ENCODE measurements at regions not wholly inside any gene's neighbourhood (a gene's known extent, or its start where the extent isn't known, plus 50 kb on each side); places are given as distances from the start of the nearest gene placed in this dataset.

DNA sequence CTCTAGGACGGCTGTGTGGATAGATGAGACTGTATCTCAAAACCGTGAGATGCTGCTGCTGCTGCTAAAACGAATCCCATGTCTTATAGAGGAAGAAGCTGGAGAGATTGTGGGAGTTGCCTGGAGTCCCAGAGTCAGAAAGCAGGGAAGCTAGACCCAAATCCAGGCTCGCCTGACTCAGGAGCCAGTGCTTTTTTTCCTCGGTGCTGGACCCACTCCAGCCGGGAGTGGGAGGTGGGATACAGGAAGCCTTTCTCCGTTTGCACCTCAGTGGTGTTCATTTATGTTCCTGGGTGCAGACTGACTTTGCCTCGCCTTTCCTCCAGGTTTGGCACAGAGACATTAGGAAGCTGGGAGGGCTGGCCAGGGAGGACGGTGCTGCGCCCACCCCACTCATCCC, 150.9 kb upstream of the LINGO1 start:
- peaks cover 0 to 4% of the 10 kb centered on the region in 2 donors for H3K9me3 ChIP-seq
- H3K27ac ChIP-seq: no peak overlapping the region
- H3K27me3 ChIP-seq: no peaks in the 10 kb centered on the region
- no peaks in the 10 kb centered on the region for H3K4me1 ChIP-seq
- DNase-seq (ENCODE audit: low spot score in 2 of 2): no peak
- no peak overlapping the region for H3K4me3 ChIP-seq
- TF ChIP-seq, protein P1, sequence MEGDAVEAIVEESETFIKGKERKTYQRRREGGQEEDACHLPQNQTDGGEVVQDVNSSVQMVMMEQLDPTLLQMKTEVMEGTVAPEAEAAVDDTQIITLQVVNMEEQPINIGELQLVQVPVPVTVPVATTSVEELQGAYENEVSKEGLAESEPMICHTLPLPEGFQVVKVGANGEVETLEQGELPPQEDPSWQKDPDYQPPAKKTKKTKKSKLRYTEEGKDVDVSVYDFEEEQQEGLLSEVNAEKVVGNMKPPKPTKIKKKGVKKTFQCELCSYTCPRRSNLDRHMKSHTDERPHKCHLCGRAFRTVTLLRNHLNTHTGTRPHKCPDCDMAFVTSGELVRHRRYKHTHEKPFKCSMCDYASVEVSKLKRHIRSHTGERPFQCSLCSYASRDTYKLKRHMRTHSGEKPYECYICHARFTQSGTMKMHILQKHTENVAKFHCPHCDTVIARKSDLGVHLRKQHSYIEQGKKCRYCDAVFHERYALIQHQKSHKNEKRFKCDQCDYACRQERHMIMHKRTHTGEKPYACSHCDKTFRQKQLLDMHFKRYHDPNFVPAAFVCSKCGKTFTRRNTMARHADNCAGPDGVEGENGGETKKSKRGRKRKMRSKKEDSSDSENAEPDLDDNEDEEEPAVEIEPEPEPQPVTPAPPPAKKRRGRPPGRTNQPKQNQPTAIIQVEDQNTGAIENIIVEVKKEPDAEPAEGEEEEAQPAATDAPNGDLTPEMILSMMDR (IDR thresholded peaks at IDR 0.05): no peak
- intact Hi-C loops (cut with DNase I): no loop called here
- no peaks in the 10 kb centered on the region for H3K36me3 ChIP-seq

DNA sequence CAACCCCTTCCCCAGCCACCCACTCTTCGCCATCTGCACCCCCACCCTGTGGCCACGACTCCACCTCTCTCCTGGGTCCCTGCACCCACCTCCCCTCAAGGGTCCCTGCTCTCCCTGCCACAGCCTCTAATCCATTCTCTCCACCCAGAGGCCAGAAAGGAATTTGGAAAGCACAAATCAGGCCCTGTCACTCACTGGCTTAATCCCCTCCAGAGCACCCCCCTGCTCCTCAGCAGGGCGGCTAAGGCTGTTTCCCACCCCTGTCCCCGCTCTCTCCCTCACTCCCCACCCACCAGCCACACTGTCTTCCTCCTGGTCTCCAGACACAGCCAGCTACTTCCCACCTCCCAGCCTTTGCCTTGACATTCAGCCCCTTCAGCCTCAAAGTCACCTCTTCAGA, 150.0 kb upstream of the LINGO1 start:
- intact Hi-C loops (cut with DNase I): no loop called here
- Histone ChIP-seq H3K27me3 (no peaks in the 10 kb centered on the region), H3K36me3 (no peaks in the 10 kb centered on the region), H3K27ac (no peak overlapping the region), H3K4me3 (no peak overlapping the region), H3K4me1 (no peaks in the 10 kb centered on the region), H3K9me3 (peaks cover 0 to 4% of the 10 kb centered on the region in 2 donors)
- no peak for DNase-seq (ENCODE audit: low spot score in 2 of 2)
- TF ChIP-seq, protein P1 (IDR thresholded peaks at IDR 0.05): no peak

DNA sequence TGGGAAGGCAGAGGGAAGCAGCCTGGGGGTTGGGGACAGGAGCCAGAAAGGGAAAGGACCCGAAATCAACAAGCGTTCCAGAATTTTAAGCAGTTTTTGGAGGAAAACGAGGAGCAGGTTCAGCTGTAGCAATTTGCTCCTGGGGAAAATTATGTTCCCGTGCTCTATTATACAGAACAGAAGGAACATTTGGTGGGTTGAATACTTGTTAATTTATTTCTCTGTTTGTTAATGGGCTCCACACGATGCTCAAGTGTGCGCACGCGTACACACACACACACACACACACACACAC, 149.2 kb upstream of the LINGO1 start:
- H3K9me3 ChIP-seq: peaks cover 0 to 4% of the 10 kb centered on the region in 2 donors
- H3K4me1 ChIP-seq: no peaks in the 10 kb centered on the region
- no peak overlapping the region for H3K4me3 ChIP-seq
- DNase-seq (ENCODE audit: low spot score in 2 of 2): no peak
- H3K27ac ChIP-seq: no peak overlapping the region
- no peaks in the 10 kb centered on the region for H3K27me3 ChIP-seq
- TF ChIP-seq, protein P1 (IDR thresholded peaks at IDR 0.05): no peak
- no peaks in the 10 kb centered on the region for H3K36me3 ChIP-seq
- intact Hi-C loops (cut with DNase I): no loop called here

DNA sequence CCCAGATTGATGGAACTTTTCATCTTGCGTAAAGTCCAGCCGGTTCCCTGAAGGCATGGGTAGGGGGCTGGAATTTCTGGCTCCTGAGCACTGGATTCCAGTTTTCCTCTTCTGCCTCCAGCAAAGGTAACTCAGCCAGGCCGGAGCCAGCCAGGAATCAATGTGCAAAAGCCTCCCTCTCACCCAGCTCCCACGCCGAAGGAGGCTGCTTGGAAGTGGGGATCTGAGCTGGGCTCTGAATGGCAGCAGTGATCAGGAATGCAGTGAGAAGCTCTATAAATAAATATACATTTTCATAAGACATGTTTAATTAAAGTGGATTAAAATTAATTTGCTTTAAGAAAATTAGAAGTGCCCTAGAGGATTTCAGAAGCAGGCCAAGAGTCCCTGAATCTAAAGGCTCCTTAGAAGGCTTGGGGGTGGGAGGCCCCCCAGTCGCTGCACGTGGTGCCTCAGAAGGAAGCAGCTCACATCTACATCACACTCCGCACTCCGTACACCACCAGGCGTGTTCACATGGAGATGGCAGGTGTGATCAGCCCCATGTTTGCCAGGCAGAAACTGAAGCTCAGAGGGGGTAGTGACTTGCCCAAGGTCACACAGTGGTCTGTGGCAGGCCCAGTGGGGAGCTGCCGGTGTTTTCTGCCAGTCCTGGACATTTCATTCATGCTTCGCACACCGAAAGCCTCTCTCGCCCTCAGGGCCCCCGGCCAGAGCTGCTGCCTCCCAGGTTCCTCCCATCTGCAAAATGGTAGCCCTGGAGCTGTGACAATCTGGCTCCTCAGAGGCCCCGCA, 148.6 kb upstream of the LINGO1 start:
- Histone ChIP-seq H3K36me3 (no peaks in the 10 kb centered on the region), H3K4me1 (no peaks in the 10 kb centered on the region), H3K27ac (no peak overlapping the region), H3K9me3 (peaks cover 0 to 4% of the 10 kb centered on the region in 2 donors), H3K4me3 (no peak overlapping the region), H3K27me3 (no peaks in the 10 kb centered on the region)
- no peak for DNase-seq (ENCODE audit: low spot score in 2 of 2)
- TF ChIP-seq, protein P1 (IDR thresholded peaks at IDR 0.05): no peak
- intact Hi-C loops (cut with DNase I): no loop called here

DNA sequence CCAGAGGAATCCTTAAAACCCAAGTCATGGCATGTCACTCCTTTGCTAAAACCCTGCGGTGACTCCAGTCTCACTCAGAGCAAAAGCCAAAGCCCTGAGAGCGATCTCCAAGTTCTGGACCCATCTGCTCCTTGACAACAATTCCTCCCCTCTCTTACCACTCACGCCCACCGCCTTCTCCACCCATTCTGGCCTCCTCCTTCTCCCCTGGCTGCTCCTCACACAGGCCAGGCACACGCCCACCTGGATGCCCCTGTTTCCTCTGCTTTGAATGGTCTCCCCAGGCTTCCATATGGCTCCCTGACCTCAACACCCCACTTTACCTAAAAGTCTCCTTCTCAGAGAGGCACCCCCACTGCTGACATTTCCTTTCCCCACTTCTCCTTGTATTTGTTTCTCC, 146.1 kb upstream of the LINGO1 start:
- H3K36me3 ChIP-seq: no peaks in the 10 kb centered on the region
- no peaks in the 10 kb centered on the region for H3K4me1 ChIP-seq
- DNase-seq (ENCODE audit: low spot score in 2 of 2): no peak
- H3K4me3 ChIP-seq: no peak overlapping the region
- intact Hi-C loops (cut with DNase I): no loop called here
- TF ChIP-seq, protein P1 (IDR thresholded peaks at IDR 0.05): no peak
- H3K27me3 ChIP-seq: no peaks in the 10 kb centered on the region
- no peak overlapping the region for H3K27ac ChIP-seq
- H3K9me3 ChIP-seq: peaks cover 0 to 4% of the 10 kb centered on the region in 2 donors

DNA sequence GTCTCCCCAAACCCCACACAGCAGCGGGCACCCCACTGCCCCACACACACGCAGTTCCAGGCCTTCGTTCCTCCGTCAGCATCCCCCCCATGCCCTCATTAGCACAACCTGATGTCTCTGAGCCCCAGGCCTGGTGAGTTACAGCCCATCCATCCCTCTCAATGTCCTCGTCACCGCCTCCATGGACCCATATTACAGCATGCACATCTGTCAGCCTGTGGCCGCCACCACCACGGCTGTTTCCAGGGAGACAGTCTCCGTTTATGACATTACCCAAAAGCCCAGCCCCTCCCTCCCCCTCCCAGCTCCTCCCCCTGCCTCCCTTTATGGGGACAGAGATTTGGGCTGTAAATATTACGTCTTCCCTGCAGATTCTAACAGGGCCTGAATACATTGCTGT, 143.1 kb upstream of the LINGO1 start:
- H3K4me1 ChIP-seq: no peaks in the 10 kb centered on the region
- peaks cover 0 to 2% of the 10 kb centered on the region in 2 donors for H3K9me3 ChIP-seq
- intact Hi-C loops (cut with DNase I): no loop called here
- no peaks in the 10 kb centered on the region for H3K36me3 ChIP-seq
- H3K27ac ChIP-seq: no peak overlapping the region
- DNase-seq (ENCODE audit: low spot score in 2 of 2): no peak
- H3K27me3 ChIP-seq: no peaks in the 10 kb centered on the region
- H3K4me3 ChIP-seq: no peak overlapping the region
- TF ChIP-seq, protein P1 (IDR thresholded peaks at IDR 0.05): no peak

All from ascending aorta (tissue), 2 donors.